GM19025 (cell line): ENCODE measurements at regions not wholly inside any gene's neighbourhood (a gene's known extent, or its start where the extent isn't known, plus 50 kb on each side); places are given as distances from the start of the nearest gene placed in this dataset.

ENCODE experiments used
- ATAC-seq: cut with Tn5 transposase; IDR thresholded peaks from one replicate; pipeline ENCODE4 v1.9.1; 2021; ENCODE audit warnings: mild to moderate bottlenecking, low read depth, moderate library complexity; ENCODE audit not compliant: unreplicated experiment

DNA sequence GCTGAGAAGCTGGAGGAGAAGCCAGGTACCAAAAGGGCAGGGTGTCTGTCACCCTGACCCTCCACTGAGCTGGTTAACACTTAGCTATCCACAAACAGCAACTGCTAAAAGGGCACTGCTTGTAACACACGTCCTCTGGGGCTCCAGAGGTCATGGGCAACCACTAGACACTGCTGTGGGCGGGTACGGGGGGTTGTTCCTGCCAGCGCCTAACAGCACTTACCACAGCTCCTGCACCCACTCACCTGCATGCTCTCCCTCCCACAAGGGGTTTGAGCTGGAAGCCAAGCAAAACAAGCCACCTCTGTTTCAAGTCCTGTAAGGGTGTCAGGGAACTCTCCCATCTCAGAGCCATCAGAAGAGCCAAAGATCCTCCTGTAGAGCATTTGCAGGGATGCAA, 407.6 kb downstream of the MFSD1 start:
- no peak for ATAC-seq

DNA sequence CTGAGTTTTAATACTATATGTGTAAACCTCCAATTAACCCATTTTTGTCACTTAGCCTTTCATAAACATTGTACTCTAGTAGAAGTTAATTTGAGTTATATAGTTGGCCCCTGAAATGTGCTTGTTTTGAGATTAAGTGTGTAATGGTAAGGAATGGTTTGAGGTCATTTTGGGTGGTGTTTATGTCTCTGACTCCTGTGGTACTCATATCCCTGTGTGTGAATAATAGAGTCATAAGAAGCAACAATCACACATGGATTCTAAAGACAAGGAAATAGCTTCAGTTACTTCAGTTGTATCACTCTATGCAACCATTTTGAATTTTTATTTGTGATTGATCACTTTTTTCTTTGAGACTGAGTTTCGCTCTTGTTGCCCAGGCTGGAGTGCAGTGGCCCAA, 408.5 kb downstream of the MFSD1 start:
- no peak for ATAC-seq

DNA sequence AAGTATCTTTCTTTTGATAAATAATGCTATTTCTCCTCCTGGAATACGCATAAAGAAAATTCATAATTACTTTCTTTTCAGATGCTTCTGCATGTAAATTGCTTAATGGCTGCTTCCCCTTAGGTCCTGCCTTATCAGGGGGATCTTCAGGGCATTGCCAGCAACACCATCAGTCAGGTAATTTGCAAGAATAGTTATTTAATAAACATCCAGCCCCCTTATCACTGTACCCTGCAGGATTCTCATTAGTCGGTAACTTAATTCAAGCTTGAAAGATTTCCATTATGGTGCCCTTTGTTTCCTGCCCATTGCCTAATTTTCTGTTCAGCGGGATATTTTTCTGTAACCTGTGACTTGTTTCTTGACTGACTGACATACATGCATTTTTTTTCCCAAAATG, 414.5 kb downstream of the MFSD1 start:
- ATAC-seq, result no peak

DNA sequence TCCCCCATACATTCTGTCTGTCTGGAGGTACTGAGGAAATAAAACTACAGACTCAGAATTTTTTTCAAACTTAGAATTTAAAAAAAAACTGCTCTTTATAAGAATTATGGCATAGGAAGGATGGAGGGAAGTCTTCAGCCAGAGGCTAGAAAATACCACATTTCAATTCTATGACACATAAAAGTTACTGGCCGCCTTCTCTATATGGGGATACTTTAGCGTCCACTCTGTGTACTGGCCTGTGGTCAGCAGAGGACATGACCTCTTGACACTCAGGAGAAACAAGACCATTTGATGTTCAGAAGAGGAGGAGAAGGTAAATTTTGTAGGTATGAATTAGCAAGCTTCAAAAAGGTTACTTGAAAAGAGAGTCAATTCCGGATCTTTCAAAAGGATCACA, 417.4 kb downstream of the MFSD1 start:
- no peak for ATAC-seq

DNA sequence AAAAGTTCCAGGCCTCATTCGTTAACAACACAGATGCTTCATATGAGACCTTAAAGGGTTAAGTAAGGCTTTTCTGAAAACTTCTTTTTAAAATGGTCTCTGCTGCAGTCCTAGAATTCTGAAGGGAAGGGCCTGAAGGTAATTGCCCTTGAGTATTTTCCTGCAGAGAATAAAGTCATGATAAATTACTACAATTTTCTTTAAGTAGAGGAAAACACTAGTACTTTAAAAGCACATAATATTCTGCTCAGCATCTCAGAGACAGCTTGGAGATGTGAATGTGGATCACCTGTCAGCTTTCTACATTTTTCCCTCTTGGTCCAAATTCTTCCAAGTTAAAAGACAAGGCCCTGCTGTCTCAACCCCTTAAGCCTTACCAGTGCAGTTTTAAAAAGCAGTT, 419.5 kb downstream of the MFSD1 start:
- no peak for ATAC-seq

DNA sequence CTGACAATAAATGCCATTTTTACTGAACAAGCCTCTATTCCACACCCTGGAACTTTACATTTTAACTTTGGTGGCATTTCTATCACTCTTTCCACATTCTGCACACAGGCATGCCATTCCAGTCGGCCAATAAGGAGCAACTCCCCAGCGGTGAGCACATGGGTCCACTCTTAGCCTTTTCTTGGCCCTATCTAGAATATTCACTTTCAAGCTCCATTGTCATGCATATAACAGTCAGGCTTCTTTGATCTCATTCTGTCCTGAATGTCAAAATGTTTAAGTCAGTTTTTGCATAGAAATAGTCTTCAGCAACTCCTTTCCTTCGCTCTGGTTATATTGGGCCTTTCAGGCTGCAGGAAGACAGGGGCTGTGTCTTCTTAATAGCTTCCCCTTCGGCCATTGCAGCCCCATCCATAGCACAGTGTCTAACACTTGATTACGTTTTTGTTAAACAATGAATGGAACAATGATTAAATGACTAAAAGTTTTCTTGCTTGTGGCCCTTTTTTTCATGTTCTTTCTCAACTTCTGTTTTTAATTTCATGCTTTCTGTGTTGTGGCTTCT, 427.3 kb downstream of the MFSD1 start:
- no peak for ATAC-seq

DNA sequence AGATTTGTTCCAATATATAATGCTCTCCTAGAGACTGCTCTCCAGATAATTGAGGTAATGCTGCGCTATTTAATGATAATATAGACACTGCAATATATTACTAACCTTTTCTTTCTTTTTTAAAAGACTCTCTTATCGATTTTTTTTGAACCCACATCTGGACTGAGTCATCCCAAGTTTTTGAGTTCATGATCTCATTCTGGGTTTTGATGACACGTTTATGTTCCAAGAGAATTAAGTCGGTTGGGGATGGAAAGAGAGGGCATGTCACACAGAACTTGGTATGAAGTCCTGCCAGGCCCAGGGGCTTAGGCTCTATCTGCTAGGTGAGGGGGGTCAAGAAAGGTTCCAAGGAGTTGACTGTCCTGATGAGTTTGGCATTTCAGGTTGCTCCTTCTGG, 431.1 kb downstream of the MFSD1 start:
- ATAC-seq, result no peak

DNA sequence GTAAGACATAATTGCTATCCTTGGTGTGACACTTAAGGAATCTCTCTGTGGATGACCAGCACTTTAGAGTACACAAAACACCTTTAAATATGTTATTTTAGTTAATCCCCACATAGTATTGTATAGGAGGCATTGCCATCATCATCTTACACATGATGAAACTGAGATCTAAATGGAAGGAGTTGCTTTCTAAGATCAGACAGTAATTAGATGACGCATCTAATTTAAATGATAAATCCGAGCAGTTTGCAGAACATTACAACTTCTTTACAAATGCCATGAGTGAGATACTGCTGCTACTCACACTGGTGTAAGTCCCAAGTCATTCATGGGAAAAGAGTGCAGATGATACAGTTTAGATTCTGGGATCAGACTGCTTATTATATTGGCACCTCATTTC, 431.9 kb downstream of the MFSD1 start:
- ATAC-seq, result no peak

DNA sequence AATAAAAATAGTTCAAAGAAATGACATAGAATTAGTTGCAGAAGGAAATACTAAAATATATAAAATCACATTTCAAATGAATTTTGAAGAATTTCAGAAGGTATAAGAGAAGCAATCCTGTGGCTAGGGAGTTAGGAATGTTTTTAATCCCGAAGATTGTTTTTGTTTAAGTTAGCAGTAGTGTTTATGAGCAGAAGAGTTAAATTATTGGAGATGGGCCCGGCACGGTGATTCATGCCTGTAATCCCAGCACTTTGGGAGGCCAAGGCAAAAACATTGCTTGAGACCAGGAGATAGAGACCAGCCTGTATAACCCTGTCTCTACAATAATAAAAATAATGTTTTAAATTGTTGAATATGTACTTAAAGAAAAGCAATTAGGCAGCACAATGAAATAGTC, 432.5 kb downstream of the MFSD1 start:
- ATAC-seq, result no peak

DNA sequence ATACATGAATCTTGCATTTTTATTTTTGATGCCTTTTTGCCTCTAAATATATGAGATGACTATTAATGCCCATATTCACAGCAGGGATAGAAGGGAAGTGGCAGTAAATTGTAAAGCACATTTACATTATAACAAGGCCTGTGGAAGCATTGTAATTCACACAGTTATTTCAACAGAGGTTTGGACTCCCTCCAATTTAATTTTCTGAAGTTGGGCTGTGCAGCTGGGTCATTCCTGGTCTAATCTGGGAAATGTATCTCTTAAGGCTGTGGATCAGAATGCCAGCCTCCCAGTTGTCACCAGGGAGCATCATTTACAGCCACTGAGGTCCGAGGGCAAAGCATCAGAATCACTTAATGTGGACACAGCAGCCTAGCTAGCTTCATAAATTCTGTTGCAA, 434.5 kb downstream of the MFSD1 start:
- no peak for ATAC-seq

DNA sequence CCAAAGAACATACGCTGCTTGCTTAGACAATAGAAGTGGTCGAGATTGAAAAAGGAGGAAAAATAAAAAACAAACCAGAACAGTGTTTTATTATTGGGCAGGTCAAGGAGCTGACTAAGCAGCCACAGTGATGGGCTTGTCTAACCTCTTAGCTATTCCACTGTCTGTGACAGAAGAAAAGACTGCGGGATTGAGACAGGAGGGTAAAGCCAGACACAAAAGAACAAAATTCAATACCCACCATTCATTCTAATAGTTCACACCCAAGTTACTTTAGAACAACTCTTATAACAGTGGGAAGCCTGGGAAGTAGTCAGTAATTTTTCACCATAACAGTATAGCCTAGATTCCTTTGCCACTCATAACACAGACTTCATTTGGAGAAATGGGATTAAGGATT, 435.4 kb downstream of the MFSD1 start:
- no peak for ATAC-seq

DNA sequence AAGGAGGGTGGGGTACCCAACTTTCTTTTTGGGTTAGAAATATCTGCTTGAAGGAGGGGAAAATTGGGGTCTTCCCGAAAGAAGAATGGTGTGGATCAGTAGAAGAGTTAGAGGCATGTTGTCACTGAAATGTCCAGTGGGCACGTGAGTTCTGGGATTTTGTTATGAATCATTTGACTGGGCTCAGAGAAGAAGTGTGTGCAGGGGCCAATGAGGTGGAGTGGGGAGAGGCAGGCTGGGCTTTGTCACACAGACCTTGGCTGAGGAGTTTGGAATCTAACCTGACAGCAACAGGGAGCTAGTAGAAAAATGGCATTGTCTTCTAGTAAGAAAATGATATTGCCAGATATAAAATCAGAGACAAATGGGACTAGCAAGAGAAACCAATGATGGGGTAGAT, 436.8 kb downstream of the MFSD1 start:
- ATAC-seq, result no peak

DNA sequence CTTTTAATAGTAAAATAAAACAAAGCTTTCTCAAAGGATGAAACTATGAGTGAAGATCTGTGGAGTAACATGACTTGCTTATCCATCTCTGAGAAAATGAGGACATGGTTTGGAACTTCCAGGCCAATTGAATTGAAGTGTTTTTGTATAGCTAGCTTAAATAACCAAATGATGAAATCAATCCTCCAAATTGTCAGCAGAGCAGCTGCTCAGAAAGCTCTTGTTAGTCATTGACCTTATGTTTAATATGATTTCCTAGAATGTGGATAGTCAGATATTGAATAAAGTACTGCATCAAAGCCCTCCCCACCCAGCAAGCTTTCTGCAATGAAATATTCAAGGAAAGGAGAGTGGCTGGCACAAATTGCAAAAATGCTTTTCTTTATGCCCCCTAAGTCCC, 437.2 kb downstream of the MFSD1 start:
- ATAC-seq, result no peak

DNA sequence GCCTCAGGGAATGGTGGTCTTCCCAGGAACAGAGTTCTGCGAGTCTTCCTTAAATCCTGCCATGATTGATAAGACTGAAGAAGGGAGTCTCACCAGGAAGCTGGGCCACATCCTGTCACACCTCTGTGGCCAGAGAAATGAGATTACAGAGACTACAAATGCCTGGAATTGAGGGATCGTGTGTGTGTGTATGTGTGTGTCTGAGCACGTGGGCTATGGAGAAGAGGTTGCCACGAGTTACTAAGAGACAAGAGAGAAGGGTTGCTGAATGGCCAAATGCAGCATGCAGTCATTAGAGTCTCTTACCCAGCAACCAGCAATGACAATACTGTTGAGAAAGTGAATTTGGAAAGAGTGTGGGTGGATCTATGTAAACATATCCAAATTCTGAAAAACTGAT, 443.1 kb downstream of the MFSD1 start:
- ATAC-seq, result no peak

DNA sequence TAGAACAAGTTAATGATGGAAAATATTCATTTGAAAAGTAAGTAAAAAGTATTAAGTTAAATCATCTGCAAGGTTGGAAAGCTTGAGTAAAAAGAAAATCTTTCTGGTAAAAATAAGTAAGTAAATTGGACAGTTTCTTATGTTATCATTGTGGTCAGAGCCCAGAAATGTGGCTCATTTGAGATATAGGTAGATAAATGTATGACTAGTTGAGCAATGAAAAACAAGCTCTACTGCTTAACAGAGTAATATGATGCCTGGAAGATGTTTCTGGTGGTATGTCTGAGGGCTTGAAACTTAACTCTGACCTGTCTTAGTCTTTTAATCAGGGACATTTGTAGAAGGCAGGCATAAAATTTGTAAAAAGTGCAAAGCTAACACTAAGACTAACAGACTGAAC, 444.0 kb downstream of the MFSD1 start:
- ATAC-seq, result no peak

DNA sequence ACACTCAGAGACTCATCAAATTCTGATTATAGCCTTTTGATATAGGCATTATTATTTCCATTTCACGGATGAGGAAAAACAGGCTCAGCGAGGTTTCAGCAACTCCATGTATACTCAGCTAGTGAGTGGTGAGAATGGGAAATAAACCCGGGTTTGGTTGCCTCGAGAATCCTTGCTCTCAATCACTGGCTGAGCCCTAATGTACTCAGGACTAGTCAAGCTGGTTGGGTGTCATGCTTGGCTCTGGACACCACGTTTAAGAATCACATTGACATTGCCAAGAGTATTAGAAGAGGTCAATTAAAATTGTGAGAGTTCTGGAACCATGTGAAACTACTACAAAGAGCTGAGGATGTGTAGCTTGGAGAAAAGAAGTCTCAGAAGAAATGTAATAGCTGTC, 444.5 kb downstream of the MFSD1 start:
- no peak for ATAC-seq

DNA sequence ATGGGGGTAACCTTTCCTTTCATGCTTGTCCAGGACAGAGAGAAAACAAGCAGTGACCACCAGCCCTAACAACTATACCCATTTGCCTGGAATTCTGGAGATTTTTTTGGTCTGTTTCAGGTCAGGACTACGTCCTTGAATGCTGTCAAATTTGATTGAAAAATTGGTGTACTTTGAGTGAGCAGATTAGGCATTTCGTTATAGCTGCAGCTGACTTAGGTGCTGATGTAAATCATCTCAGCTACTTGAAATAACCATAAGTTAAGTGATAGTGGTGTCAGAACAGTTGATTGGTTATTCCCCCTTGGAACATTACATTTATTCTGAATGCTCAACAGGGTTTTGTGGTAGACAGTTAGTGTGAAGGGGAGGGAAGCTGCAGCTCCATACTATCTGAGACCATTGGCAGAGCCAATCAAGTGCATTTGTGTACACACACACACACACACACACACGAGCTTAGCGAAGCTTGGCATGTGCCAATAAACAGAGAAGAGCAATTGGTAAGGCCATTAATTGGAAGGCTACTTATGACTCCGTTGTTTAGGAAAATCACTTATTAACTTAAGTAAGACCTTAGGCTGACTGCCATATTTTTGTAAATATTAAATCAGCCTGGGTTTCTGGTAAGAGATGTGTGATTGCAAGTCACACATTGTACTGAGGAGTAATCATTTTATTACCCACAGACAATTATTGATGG, 447.8 kb downstream of the MFSD1 start:
- ATAC-seq, result no peak

DNA sequence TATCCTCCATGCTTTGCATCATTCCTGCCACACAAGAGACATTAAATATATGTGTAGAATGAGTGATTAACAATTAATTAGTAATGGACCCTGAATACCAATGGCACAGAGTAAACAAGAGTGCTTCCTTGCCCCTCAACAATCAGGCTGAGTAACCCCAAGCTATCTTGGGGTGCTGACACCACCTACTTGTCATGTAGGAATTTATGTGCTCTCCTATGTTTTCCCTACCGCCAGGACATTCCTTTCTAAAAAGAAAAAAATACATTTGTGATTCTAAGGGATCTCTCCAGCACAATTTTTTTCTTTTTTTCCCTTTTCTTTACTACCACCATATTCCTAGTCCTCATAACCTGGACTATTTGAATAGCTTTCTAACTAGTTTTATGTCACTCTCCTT, 449.1 kb downstream of the MFSD1 start:
- ATAC-seq, result no peak

DNA sequence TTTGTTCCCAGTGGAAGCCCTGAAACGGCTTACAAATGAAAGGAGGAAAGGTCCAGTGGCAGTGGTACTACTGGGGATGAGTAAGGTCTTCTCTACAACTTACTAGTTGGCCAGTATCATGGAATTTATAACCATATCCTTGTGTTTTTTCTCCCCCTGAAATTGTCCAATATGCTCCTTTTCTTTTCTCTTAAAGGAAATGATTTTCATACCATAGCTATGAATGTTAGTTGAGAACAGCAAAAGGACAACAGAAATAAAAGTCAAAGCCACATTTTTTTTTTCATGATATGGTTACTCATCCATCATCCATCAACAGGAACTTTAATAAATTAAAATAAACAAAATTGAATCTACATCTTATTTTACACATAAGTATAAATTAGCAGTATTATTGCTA, 450.4 kb downstream of the MFSD1 start:
- no peak for ATAC-seq

DNA sequence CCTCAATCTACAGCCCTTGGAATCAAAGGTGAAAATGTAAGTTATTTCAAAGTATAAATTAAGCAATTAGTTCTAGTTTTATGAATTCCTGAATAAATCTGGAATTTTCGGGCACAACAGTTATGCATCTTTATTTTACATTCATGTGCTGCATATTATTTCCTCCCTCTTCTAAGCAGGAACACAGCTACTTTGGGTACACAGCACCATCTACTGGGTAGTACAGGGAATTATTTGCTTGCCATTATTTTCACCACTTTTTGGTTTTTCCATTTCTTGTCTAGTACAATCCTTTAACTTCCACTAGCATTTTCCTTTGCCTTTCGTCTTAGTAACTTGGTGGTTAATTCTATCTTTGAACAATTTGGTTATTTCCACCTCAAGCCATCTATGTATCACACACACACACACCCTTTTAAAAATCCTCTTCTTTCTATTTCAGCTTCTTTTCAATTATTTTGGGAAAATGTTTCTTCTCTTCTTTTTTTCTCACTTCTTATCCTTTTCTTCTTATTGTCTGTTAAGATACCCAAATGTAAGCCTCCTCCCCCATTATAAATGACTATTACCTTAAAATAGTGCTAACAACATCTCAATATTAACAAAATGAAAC, 451.0 kb downstream of the MFSD1 start:
- ATAC-seq, result no peak

DNA sequence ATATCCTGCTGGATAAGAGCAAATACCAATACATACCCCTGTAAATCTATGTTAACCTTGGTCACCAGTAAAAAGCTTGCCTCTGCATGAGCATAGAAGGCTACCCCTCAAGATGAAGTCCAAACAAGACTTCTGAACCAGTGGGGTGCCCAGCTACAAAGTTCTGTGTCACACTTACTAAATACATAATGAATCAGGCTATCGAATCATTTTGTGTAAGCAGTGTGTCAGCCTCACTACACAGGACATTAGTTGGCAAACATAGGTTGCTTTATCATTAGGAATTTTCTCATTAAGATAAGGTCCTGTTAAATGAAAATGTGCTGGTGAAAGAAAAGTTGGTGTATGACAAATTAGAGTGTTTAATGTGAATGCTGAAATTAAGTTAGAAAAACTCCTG, 452.0 kb downstream of the MFSD1 start:
- ATAC-seq, result no peak

DNA sequence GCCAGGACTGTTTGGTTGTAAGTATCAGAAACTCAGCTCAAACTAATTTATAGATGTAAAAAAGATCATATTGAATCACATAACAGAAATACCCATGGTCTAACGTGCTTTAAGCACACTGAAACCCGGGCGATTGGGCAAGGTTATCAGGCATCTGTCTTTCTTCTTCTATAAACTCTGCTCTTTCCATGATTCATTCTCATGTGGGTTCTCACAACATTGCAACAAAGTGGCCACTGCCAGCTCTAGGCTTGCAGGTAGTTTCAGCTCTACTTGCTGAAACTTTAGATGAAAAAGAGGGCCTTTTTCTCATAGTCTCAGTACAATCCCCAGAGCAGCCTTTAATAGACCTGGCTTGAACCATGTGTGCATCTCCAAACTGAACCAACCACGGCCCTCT, 456.1 kb downstream of the MFSD1 start:
- ATAC-seq, result no peak
